Endothelial cell of umbilical vein (primary cell): ENCODE measurements at regions not wholly inside any gene's neighbourhood (a gene's known extent, or its start where the extent isn't known, plus 50 kb on each side); places are given as distances from the start of the nearest gene placed in this dataset.

Source experiments
- BruUV-seq: library from RNA; stranded (reverse); fragments of 400-500 nt; replicated peaks from 2 replicates; lab custom pipeline; 2021; lab: Mats Ljungman, UMichigan
- CTCF ChIA-PET: fragments of 300-600, 350-600 bp; sonication (Branson Sonifier 250); formaldehyde crosslinking; loops from one replicate; lab custom pipeline; 2021; ENCODE audit warnings: antibody characterized with exemption, inconsistent platforms; lab: Charles Lee
- POLR2A ChIA-PET: fragments of 300-600, 350-600 bp; sonication (Branson Sonifier 250); formaldehyde crosslinking; loops from one replicate; lab custom pipeline; 2021; ENCODE audit warnings: antibody characterized with exemption, inconsistent platforms; lab: Charles Lee
- DNase-seq: peaks from one replicate; pipeline ENCODE4 v3.0.0-alpha.2; 2011; ENCODE audit warnings: low read depth, low spot score
- FAIRE-seq: peaks from 2 replicates; lab custom pipeline; 2011; peaks lifted over from hg19 to GRCh38; lab: Jason Lieb, UNC
- H2AFZ ChIP-seq: 2 replicates; pipeline ENCODE4 v1.6.0; 2012; ENCODE audit warnings: low read depth, low read length, control low read depth, inconsistent platforms
- H3K27ac ChIP-seq: 2 replicates; pipeline ENCODE4 v1.5.1; 2011; ENCODE audit warnings: low read depth, mild to moderate bottlenecking, control low read depth, low read length, moderate library complexity; ENCODE audit not compliant: insufficient read depth
- H3K27me3 ChIP-seq, 2 experiments: 2 replicates each; pipeline versions ENCODE4 v1.6.0 to v1.6.1; 2011; ENCODE audit warnings: low read length in 2 of 2, mixed read lengths in 1 of 2; ENCODE audit not compliant: control insufficient read depth in 2 of 2, insufficient read depth in 2 of 2
- H3K36me3 ChIP-seq, 2 experiments: 2 replicates in 1 of 2; 3 replicates in 1 of 2; pipeline ENCODE4 v1.5.1; 2011; ENCODE audit warnings: low read length in 2 of 2, mild to moderate bottlenecking in 1 of 2, moderate library complexity in 1 of 2; ENCODE audit not compliant: control insufficient read depth in 2 of 2, insufficient read depth in 2 of 2; ENCODE audit errors: extremely low read depth in 1 of 2
- H3K4me1 ChIP-seq: 3 replicates; pipeline ENCODE4 v1.5.1; 2011; ENCODE audit warnings: mild to moderate bottlenecking, low read length; ENCODE audit not compliant: control insufficient read depth, insufficient read depth; ENCODE audit errors: extremely low read depth
- H3K4me2 ChIP-seq: 2 replicates; pipeline ENCODE4 v1.6.1; 2011; ENCODE audit warnings: low read length, control low read depth, mixed read lengths; ENCODE audit not compliant: insufficient read depth
- H3K4me3 ChIP-seq, 3 experiments: fragments of 200-600 bp in 1 of 3; sonication (generic), shearing (Covaris generic) in 1 of 3; replicated peaks in 1 of 3; 2 replicates each; pipeline ENCODE4 v1.5.1; 2011 to 2016; ENCODE audit warnings: control low read depth in 3 of 3, low read length in 3 of 3, mild to moderate bottlenecking in 2 of 3, inconsistent platforms in 1 of 3, low read depth in 1 of 3, moderate library complexity in 1 of 3; ENCODE audit not compliant: insufficient read depth in 1 of 3
- H3K79me2 ChIP-seq: 2 replicates; pipeline ENCODE4 v1.6.0; 2012; ENCODE audit warnings: low read length, inconsistent platforms; ENCODE audit not compliant: control insufficient read depth, insufficient read depth
- H3K9ac ChIP-seq: replicated peaks from 2 replicates; pipeline ENCODE3; 2011; ENCODE audit warnings: low read length, control low read depth; ENCODE audit not compliant: insufficient read depth; ENCODE audit errors: extremely low read depth
- H3K9me1 ChIP-seq: replicated peaks from 3 replicates; pipeline ENCODE4 v1.6.0; 2011; ENCODE audit warnings: mild to moderate bottlenecking, low read length; ENCODE audit not compliant: control insufficient read depth, insufficient read depth; ENCODE audit errors: extremely low read depth
- H3K9me3 ChIP-seq: replicated peaks from 2 replicates; pipeline ENCODE4 v1.5.1; 2012; ENCODE audit warnings: low read length, inconsistent platforms; ENCODE audit not compliant: control insufficient read depth, insufficient read depth
- H4K20me1 ChIP-seq: replicated peaks from 2 replicates; pipeline ENCODE3; 2011; ENCODE audit warnings: mild to moderate bottlenecking, low read length; ENCODE audit not compliant: control insufficient read depth, insufficient read depth; ENCODE audit errors: extremely low read depth
- CTCF ChIP-seq, 2 donors: IDR thresholded peaks; 1 replicate in 1 of 2; 2 replicates in 1 of 2; pipeline ENCODE4 v1.5.1; 2011; ENCODE audit warnings: low read length in 2 of 2, mild to moderate bottlenecking in 2 of 2, moderate library complexity in 2 of 2, control low read depth in 1 of 2, inconsistent platforms in 1 of 2, low read depth in 1 of 2; ENCODE audit not compliant: insufficient read depth in 1 of 2; ENCODE audit errors: extremely low read depth in 1 of 2
- EZH2 ChIP-seq: IDR thresholded peaks from 2 replicates; pipeline ENCODE4 v1.6.1; 2012; ENCODE audit warnings: borderline replicate concordance, low read depth, mild to moderate bottlenecking, moderate library complexity, low read length, inconsistent platforms; ENCODE audit not compliant: severe bottlenecking
- FOS ChIP-seq: IDR thresholded peaks from 2 replicates; pipeline ENCODE4 v1.6.1; 2011; ENCODE audit warnings: mild to moderate bottlenecking, low read length, moderate library complexity, borderline replicate concordance; ENCODE audit not compliant: insufficient read depth
- GATA2 ChIP-seq: IDR thresholded peaks from 2 replicates; pipeline ENCODE4 v1.7.0; 2011; ENCODE audit warnings: low read depth, mild to moderate bottlenecking, moderate library complexity, mixed read lengths, low read length; ENCODE audit not compliant: insufficient read length, insufficient read depth
- JUN ChIP-seq: IDR thresholded peaks from 2 replicates; pipeline ENCODE4 v1.6.1; 2011; ENCODE audit warnings: borderline replicate concordance, low read depth; ENCODE audit not compliant: insufficient read length, insufficient read depth
- MAX ChIP-seq: IDR thresholded peaks from 2 replicates; pipeline ENCODE4 v1.6.1; 2011; ENCODE audit not compliant: insufficient read depth, insufficient read length
- MYC ChIP-seq: IDR thresholded peaks from one replicate; pipeline ENCODE4 v1.6.1; 2011; ENCODE audit warnings: mild to moderate bottlenecking, low read depth, low read length
- POLR2A ChIP-seq: IDR thresholded peaks from 2 replicates; pipeline ENCODE4 v1.6.1; 2012; ENCODE audit warnings: low read depth, mild to moderate bottlenecking, control low read depth, low read length
- POLR2AphosphoS5 ChIP-seq: IDR thresholded peaks from 2 replicates; pipeline ENCODE4 v1.6.1; 2012; ENCODE audit warnings: low read depth, mild to moderate bottlenecking, control low read depth, low read length, moderate library complexity; ENCODE audit not compliant: insufficient read depth
- dilution Hi-C: fragments of 300-500 bp; cut with MboI; formaldehyde crosslinking; loops from one replicate; pipeline ENCODE4 v1.15.0; 2019; ENCODE audit warnings: low sequenced_read_pairs; ENCODE audit not compliant: extremely low pct_ligation_motif_present
- intact Hi-C: fragments of 100-400 bp; cut with micrococcal nuclease; formaldehyde crosslinking; loops from one replicate; pipeline ENCODE4 v1.10.0; 2022

DNA sequence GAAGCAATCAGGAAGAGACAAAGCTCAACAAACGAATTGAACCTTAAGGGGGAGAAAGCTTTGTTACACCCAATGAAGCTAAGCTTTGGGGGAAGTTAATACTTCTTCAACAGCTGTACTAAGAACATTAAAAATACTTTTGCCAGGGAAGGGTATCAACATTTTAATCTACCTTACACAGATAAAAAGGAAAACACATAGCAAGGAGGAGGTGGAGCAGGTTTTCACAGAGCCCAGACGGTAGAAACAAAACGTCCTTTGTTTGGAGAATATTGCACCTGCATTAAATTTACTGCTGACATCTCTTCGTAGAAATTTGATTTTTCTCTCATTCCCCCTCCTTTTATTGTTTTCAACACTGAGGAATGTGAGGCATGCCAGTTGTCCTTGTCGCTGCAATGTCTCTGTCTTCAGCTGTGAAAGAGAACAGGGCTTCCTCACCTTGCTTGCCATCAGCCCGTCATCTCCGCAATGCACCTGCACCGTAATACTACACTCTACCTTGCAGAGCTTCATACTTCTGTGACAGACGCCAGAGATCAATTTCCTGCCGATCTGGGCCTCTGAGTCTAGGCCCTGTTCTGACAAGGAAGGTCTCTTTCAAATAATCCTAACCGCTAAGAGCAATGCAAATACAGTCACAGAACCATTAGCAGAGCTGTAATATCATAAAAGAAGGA lies 270.8 kb downstream of the SPRY2 start:
- no peak for TF ChIP-seq CTCF (IDR thresholded peaks at IDR 0.05; ENCODE audit: extremely low read depth in 1 of 2, insufficient read depth in 1 of 2, low read depth in 1 of 2, low read length in 2 of 2)
- no peak for TF ChIP-seq GATA2
- TF ChIP-seq MAX = no peak
- TF ChIP-seq FOS = no peak
- TF ChIP-seq POLR2AphosphoS5 = no peak
- no peak for TF ChIP-seq MYC
- no peak for TF ChIP-seq POLR2A
- TF ChIP-seq JUN = no peak
- no peak for TF ChIP-seq EZH2
- dilution Hi-C loops = no loop called here
- H3K9me1 ChIP-seq = no peaks in the 10 kb centered on the region

More for the DNA sequence above, 270.8 kb downstream of the SPRY2 start:
- no peak overlapping the region for H3K4me2 ChIP-seq
- H3K9ac ChIP-seq = no peak overlapping the region
- H3K79me2 ChIP-seq = no peaks in the 10 kb centered on the region
- H3K9me3 ChIP-seq = no peaks in the 10 kb centered on the region
- POLR2A ChIA-PET = no interaction called here
- BruUV-seq = no TSS peak
- FAIRE-seq (no peak), DNase-seq (no peak)
- intact Hi-C loops = no loop called here
- H3K27me3 ChIP-seq = no peaks in the 10 kb centered on the region
- H4K20me1 ChIP-seq = no peaks in the 10 kb centered on the region
- CTCF ChIA-PET = interaction anchor here (0.7 to 1.0 kb wide), 2 partner anchors 10 kb away, joined by 3 read pairs; no protein-coding TSS in a partner anchor
- no peaks in the 10 kb centered on the region for H3K4me1 ChIP-seq
- no peaks in the 10 kb centered on the region for H3K36me3 ChIP-seq
- no peak overlapping the region for H3K4me3 ChIP-seq
- H3K27ac ChIP-seq = no peak overlapping the region
- no peak overlapping the region for H2AFZ ChIP-seq
